ENCODE measurements at regions not wholly inside any gene's neighbourhood (a gene's known extent, or its start where the extent isn't known, plus 50 kb on each side); places are given as distances from the start of the nearest gene placed in this dataset.
"Not testable (repeated sequence)": the region's sequence is repeated elsewhere in the genome, so short reads cannot be mapped to it uniquely, and the experiment has no call there.

DNA sequence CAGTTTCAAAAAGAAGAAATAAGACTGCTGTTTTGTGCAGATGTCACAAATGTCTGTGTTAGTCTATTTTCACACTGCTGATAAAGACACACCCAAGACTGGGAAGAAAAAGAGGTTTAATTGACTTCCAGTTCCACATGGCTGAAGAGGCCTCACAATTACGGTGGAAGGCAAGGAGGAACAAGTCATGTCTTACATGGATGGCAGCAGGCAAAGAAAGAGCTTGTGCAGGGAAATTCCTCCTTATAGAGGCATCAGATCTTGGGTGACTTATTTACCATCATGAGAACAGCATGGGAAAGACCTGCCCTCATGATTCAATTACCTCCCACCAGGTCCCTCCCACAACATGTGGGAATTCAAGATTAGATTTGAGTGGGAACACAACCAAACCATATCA, 527.7 kb upstream of the KCND2 start:
- not testable (repeated sequence) for FAIRE-seq; DNase-seq (ENCODE audit: insufficient read length, low spot score)

DNA sequence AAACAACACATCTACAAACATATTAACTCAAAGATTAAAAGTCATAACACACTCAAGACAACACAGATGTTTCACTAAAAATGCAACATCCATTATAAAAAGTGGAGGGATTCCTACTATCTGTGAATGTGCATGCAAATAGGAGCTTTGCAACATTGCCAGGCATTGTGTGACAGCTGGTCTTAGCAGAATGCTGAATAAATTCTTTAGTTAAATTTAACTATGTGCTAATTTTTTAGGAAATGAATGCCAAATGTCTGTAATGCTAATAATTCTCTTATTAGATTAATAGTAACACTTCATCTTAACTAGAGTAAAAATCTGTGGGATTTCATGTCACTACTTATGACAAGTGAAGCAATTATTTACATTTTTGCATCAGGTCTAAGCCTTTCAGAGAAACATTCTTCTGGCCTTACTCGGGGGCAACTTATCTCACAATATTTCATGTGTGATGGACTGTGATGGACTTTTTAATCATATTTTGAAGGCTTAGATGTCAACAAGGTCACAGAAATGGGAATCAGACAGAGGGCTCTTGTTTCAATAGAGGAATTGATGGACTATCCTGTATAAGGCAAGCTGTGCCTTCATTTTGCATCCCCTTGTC, 524.6 kb upstream of the KCND2 start:
- no peak for FAIRE-seq
- DNase-seq (ENCODE audit: insufficient read length, low spot score) = no peak

DNA sequence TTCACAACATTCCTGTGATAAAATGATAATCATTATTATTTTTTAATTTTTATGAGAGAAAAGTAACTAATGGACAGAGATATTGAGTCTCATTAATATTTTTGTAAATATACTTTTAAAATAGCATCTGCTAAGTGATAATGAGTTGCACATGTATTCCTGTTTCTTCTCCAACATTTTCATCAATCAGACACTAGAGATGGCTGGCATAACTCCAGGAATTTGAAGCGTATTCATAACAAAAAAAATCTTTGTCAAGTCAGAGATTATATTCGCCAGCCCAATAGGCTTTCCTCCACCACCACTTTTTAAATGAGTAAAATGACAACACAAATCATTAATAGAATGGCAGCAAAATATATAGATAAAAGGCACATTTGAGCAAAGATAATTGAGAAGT, 524.0 kb upstream of the KCND2 start:
- no peak for FAIRE-seq
- DNase-seq (ENCODE audit: insufficient read length, low spot score) = no peak

DNA sequence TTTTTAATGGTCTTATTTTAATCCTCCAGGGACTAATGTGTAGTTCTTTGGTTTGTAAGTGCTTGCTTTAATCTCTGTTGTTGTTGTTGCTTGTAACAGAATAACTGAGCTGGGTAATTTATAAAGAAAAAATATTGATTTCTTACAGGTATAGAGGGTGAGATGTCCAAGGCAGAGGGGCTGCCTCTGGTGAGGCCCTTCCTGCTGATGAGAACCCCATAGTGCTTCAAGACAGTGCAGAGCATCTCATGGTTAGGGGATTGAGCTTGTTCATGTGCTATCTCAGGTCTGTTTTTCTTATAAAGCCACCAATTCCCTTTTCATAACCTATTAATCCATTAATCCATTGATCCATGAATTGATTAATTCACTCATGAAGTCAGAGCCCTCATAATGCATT, 516.3 kb upstream of the KCND2 start:
- no peak for DNase-seq (ENCODE audit: insufficient read length, low spot score)
- no peak for FAIRE-seq

DNA sequence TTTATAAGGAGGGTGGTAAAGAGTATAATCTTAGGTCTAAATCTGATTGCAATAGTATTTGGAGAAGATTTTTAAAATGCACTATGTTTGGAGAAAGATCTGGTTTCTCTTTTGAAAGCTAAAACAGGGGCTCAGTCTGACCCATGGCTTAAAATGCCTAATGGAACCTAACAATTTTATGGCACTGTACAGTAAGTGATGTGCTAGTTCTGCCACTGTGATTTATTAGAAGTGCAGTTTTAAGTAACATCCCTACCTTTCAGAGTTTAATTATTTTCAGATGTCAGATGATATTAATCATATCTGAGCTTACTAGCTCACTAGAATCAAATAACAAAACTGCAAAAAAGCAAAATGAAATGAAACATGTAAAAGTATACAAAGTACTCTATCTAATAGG, 514.7 kb upstream of the KCND2 start:
- no peak for DNase-seq (ENCODE audit: insufficient read length, low spot score)
- FAIRE-seq = no peak

DNA sequence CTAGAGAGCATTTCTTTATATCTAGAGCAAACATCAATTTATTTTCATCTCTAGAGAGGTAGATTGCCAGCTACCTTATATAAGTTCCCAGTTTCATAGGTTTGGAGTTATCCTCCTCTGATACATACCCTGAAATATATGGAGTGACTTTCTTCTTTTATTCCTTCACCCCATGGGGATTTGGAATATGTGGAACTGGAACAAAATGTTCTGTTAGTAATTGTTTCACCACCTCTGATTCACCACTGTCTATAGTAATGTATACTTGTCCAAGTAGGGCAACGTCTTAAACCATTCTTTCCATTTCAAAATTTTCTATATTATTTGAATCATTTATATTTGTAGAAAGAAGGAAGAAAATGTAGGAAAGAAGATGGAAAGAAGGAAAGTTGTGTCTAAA, 511.2 kb upstream of the KCND2 start:
- no peak for FAIRE-seq

DNA sequence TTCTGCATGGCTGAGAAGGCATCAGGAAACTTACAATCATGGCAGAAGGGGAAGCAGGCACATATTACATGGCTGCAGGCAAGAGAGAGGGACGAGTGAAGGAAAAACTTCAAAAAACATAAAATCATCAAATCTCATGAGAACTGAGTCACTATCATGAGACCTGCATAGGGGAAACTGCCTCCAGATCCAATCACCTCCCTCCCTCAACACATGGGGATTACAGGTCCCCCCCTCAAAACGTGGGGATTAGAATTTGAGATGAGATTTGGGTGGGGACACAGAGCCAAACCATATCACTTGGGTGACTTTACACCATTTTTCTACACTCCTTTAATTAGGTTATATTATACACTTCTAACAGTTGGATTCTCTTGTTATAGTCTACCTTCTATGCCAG, 490.7 kb upstream of the KCND2 start:
- no peak for FAIRE-seq
- DNase-seq (ENCODE audit: insufficient read length, low spot score) = no peak

More for the DNA sequence above, 511.2 kb upstream of the KCND2 start:
- no peak for DNase-seq (ENCODE audit: insufficient read length, low spot score)

DNA sequence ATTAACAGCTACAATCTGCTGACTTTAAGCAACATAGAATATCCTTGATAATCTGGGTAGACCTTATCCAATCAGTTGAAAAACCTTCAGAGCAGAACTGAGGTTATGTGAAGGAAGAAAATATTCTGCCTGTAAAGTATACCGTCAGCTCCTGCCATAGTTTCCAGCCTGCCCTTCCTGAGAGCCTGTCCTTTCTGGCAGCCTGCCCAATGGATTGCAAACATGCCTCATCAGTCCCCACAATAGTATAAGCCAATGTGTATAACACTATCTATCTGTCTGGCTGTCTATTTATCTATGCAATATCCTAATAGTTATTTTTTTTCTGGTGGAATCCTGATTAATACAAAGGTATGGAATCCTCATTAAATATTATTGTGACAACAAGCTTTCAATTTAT, 489.2 kb upstream of the KCND2 start:
- no peak for FAIRE-seq
- no peak for DNase-seq (ENCODE audit: insufficient read length, low spot score)

DNA sequence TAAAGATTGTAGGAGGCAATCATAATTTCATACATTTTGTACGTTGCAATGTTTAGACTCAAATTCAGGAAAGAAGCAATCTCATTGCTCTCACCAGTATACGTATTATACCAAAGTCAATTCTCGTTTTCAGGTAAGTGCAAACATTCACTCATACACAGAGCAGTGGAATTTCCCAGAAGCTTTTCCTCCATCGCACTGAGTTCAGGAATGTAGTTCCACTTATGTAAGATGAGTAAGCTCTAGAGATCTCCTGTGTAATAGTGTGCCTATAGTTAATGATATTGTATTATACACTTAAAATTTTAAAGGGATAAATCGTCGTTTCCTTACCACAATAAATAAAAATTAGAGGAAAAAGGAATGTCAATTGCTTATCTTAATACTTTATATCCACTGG, 470.8 kb upstream of the KCND2 start:
- DNase-seq (ENCODE audit: insufficient read length, low spot score) = no peak

DNA sequence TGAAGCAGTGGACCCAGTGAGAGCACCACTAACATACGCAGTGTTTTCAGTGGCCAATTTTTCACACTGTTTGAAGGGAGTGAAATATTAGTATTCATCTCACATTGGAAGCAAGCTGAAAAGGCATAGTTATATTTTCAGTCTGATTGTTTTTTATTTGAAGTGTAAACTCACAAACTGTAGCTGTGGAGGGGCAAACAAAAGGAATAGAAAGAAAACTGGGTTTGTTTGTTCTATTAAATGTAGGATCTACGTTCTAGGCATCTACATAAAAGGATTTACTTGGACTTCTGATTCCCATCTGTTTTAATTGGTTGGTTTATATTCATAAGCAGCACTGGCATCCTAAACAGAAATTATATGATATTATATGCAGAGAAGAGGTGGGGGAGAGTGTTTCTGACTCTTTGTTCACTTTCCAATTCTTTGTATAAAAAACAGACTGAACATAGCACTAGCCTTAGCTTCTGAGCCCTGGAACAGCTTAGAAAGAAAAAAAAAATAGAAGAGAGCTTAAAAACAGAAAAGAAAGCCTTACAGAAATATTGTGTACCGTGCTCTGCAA, 447.8 kb upstream of the KCND2 start:
- no peak for FAIRE-seq
- no peak for DNase-seq (ENCODE audit: insufficient read length, low spot score)

More for the DNA sequence above, 470.8 kb upstream of the KCND2 start:
- FAIRE-seq = no peak

DNA sequence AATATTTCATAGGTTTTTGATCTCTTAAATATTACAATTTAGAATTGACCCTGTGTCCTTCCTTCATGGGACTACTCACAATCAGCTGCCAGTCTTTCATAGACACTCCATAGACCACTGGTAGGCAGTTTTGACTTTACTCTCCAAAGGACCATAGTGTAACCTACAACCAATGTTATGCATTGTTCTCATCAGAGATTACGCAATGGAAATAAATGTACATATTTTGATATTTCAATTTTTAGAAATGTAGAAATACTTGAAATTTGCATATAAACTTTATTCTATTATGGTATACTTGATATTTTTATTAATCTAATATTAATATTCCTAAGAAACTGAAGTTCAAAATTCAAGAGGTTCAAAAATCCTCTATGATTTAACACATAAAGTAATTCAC, 446.4 kb upstream of the KCND2 start:
- DNase-seq (ENCODE audit: insufficient read length, low spot score) (no peak), FAIRE-seq (no peak)

DNA sequence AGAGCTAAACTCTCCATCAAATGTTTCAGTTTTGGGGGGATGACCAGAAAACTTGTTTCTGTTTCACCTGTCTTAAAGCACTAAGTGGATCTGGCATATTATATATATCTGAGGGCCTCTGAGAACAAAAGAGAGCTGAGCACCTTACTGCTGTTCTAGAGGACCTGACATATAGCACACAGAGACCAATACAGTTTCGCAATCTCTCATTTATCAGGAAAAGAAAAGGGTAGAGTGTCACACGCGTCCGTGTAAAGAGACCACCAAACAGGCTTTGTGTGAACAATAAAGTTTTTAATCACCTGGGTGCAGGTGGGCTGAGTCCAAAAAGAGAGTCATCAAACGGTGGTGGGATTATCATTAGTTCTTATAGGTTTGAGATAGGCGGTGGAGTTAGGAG, 434.5 kb upstream of the KCND2 start:
- FAIRE-seq = no peak

DNA sequence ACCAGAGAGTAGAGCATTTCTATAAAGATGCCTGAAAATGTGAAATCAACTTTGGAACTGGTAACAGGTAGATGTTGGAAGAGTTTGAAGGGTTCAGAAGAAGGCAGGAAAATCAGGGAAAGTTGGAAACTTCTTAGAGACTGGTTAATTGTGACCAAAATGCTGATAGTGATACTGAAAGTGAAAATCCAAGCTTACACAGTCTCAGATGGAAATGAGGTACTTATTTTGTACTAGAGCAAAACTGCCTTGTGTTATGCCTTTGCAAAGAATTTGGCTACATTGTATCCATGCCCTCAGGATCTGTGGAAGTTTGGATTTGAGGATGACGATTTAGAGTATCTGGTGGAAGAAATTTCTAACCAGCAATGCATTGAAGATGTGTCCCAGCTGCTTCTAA, 430.6 kb upstream of the KCND2 start:
- no peak for DNase-seq (ENCODE audit: insufficient read length, low spot score)
- FAIRE-seq = no peak

More for the DNA sequence above, 434.5 kb upstream of the KCND2 start:
- DNase-seq (ENCODE audit: insufficient read length, low spot score) = no peak

DNA sequence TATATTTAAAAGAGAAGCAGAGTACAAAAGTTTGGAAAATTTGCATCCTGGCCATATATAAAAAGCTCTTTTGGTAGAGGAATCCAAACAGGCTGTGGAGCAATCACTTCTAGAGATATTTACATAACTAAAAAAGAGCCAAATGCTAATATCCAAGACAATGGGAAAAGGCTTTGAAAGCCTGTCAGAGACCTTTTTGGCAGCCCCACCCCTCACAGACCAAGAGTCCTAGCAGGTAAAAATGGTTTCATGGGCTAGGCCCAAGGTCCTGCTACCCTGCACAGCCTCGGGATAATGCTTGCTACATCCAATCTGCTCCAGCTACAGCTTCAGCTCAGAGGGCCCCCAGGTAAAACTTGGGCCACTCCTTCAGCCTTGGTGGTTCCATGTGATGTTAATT, 430.2 kb upstream of the KCND2 start:
- FAIRE-seq (no peak), DNase-seq (ENCODE audit: insufficient read length, low spot score) (no peak)

DNA sequence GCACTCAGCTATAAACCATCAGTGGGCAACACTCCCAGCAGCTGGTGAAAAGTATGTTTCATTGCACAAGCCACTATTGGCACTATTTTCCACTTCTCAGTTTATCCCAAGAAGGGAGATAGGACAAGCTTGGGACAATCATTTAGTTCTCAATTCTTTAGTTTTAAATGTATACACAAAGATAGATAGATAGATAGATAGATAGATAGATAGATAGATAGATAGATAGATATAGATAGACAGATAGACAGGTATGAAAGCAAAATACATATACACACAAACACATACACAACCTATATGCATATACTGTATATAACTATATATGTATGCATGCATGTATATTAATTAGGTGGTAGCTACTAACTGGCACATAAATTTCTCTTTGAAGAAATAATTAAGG, 411.6 kb upstream of the KCND2 start:
- DNase-seq (ENCODE audit: insufficient read length, low spot score) = no peak
- no peak for FAIRE-seq

DNA sequence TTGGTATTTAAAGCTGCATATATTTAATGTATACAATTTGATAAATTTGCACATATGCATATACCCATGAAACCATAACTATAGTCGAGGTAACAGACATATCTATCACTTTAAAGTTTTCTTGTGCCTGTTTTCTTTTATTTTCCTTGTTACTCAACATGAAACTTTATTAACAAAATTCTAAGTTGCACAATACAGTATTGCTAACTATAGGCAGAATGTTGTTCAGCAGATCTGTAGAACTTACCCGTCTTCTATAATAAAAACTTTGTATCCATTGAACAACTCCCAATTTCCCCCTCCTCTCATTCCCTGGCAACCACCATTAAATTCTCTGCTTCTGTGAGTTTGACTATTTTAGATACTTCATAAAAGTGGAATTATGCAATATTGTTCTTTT, 404.6 kb upstream of the KCND2 start:
- DNase-seq (ENCODE audit: insufficient read length, low spot score) (no peak), FAIRE-seq (no peak)

DNA sequence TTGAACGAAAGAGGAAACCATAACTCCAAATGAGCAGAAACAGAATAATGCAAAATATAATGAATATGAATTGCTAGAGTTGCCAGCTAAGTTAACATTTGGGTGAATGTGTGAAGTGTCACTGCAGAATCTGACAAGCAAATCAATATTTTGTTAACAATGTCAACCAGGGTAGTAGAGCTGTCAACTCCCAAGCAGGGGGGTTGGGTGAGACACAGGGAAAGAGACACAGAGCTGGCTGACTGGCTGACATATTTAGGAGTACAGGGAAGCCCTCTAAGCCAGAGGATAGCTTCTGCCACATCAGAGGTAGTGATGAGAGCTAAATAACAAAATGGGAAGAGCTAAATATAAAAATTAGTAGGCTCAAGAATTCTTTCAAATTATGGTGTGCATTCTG, 393.1 kb upstream of the KCND2 start:
- DNase-seq (ENCODE audit: insufficient read length, low spot score) (no peak), FAIRE-seq (no peak)

DNA sequence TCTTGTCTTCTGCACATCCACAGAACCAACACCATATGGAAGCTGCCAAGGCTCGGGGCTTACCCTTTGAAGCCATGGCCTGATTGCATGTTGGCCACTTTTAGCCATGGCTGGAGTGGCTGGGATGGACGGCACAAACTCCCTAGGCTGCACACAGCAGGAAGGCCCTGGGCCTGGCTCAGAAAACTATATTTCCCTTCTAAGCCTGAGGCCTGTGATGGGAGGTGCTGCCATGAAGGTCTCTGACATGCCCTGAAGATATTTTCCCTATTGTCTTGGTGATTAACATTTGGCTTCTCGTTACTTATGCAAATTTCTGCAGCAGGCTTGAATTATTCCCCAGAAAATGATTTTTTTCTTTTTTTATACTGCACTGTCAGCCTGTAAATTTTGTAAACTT, 387.0 kb upstream of the KCND2 start:
- FAIRE-seq = no peak
- no peak for DNase-seq (ENCODE audit: insufficient read length, low spot score)

DNA sequence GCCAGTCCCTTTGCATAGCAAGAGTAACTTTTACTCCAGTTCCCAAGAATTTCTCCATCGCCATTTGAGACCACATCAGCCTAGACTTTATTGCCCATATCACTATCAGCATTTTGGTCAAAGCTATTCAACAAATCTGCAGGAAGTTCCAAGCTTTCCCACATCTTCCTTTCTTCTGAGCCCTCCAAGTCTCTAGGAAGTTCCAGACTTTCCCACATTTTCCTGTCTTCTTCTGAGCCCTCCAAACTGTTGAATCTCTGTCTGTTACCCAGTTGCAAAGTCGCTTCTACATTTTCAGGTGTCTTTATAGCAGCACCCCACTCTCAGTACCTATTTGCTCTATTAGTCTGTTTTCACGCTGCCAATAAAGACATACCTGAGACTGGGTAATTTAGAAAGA, 386.4 kb upstream of the KCND2 start:
- not testable (repeated sequence) for DNase-seq (ENCODE audit: insufficient read length, low spot score); FAIRE-seq

DNA sequence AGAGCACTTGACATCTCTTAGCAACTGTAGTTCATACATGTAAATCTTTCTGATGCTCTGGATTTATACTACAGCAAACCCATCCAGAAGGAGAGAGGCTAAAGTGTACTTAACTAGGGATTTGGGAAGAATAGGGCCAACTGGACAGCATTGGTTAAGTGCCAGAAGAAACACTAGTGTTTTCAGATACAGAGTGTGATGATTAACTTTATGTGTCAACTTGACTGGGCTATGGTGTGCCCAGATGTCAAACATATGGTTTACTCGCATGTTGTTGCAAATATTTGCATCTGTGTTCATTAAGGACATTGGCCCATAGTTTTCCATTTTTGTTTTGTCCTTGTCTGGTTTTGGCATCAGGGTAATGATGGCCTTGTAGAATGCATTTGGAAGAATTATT, 384.7 kb upstream of the KCND2 start:
- FAIRE-seq (no peak), DNase-seq (ENCODE audit: insufficient read length, low spot score) (no peak)

DNA sequence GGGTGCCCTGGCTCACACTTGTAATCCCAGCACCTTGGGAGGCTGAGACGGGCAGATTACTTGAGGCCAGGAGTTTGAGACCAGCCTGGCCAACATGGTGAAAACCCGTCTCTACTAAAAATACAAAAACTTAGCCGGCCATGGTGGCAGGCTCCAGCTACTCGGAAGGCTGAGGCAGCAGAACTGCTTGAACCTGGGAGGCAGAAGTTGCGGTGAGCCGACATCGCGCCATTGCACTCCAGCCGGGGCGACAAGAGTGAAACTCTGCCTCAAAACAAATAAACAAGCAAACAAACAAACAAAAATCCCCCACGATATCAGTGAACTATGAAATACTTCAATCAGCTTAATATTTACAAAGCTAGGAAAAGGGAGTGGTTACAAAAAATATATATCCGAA, 382.3 kb upstream of the KCND2 start:
- DNase-seq (ENCODE audit: insufficient read length, low spot score) (no peak), FAIRE-seq (no peak)

DNA sequence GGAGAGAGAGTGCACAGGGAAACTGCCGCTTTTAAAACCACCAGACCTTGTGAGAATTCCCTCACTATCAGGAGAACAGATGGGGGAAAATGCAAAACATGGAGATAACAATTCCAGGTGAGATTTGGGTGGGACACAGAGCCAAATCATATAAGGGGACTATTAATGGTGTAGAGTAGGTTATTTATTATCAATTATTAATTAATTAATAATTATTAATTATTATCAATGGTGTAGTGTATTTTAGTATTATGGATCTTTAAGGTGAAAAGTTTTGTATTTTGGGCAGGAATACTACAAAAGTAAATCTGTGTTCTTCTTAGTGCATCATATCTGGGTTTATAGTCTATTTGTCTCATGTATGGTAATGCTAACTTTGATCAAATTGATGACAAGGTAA, 377.7 kb upstream of the KCND2 start:
- DNase-seq (ENCODE audit: insufficient read length, low spot score) (no peak), FAIRE-seq (no peak)

DNA sequence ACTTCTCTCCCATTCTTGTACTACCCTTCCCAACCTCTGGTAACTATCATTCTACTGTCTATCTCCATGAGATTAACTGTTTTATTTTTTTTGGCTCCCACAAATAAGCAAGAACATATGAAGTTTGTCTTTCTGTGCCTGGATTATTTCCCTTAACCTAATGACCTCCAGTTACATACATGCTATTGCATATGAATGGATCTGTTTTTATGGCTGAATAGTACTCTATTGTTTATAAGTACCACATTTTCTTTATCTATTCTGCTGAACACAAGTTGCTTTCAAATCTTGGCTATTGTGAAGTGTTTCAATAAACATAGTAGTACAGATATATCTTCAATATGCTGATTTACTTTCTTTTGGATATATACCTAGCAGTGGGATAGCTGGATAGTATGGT, 376.6 kb upstream of the KCND2 start:
- FAIRE-seq (no peak), DNase-seq (ENCODE audit: insufficient read length, low spot score) (no peak)
